Fibroblast of lung (primary cell): ENCODE measurements at regions not wholly inside any gene's neighbourhood (a gene's known extent, or its start where the extent isn't known, plus 50 kb on each side); places are given as distances from the start of the nearest gene placed in this dataset.

ENCODE experiments used
- DNase-seq, 2 donors: peaks; one replicate each; pipeline versions ENCODE4 v3.0.0 to v3.0.0-alpha.2; 2010; ENCODE audit warnings: low read depth in 2 of 2
- H2AFZ ChIP-seq: 2 replicates; pipeline ENCODE4 v1.5.1; 2012; ENCODE audit warnings: low read length, control low read depth, inconsistent platforms
- H3K27ac ChIP-seq: 2 replicates; pipeline ENCODE4 v1.5.1; 2011; ENCODE audit warnings: low read length, control low read depth; ENCODE audit not compliant: insufficient read depth
- H3K27me3 ChIP-seq: 2 replicates; pipeline ENCODE4 v1.5.1; 2011; ENCODE audit warnings: mild to moderate bottlenecking, low read length; ENCODE audit not compliant: control insufficient read depth, insufficient read depth
- H3K36me3 ChIP-seq: 2 replicates; pipeline ENCODE4 v1.5.1; 2011; ENCODE audit warnings: low read length; ENCODE audit not compliant: control insufficient read depth, insufficient read depth
- H3K4me1 ChIP-seq: 2 replicates; pipeline ENCODE4 v1.5.1; 2011; ENCODE audit warnings: low read length; ENCODE audit not compliant: control insufficient read depth, insufficient read depth; ENCODE audit errors: extremely low read depth
- H3K4me2 ChIP-seq: 2 replicates; pipeline ENCODE4 v1.5.1; 2011; ENCODE audit warnings: low read length, control low read depth; ENCODE audit not compliant: insufficient read depth; ENCODE audit errors: extremely low read depth
- H3K4me3 ChIP-seq, 4 experiments: fragments of 200-600 bp in 1 of 4; sonication (generic) in 1 of 4; replicated peaks in 1 of 4; 2 replicates each; pipeline ENCODE4 v1.5.1; 2011 to 2016; ENCODE audit warnings: low read length in 4 of 4, low read depth in 3 of 4, mild to moderate bottlenecking in 3 of 4, control low read depth in 2 of 4, inconsistent platforms in 1 of 4, mixed read lengths in 1 of 4; ENCODE audit not compliant: insufficient read depth in 1 of 4; ENCODE audit errors: control extremely low read depth in 1 of 4
- H3K79me2 ChIP-seq: 2 replicates; pipeline ENCODE4 v1.5.1; 2012; ENCODE audit warnings: mild to moderate bottlenecking, low read length, inconsistent platforms; ENCODE audit not compliant: control insufficient read depth, insufficient read depth
- H3K9ac ChIP-seq: 2 replicates; pipeline ENCODE4 v1.5.1; 2011; ENCODE audit warnings: mild to moderate bottlenecking, low read length, control low read depth; ENCODE audit not compliant: insufficient read depth
- H3K9me3 ChIP-seq: 2 replicates; pipeline ENCODE4 v1.5.1; 2012; ENCODE audit warnings: low read depth, low read length; ENCODE audit not compliant: control insufficient read depth, insufficient read depth
- H4K20me1 ChIP-seq: 2 replicates; pipeline ENCODE4 v1.5.1; 2011; ENCODE audit warnings: low read length; ENCODE audit not compliant: control insufficient read depth, insufficient read depth; ENCODE audit errors: extremely low read depth
- CTCF ChIP-seq, 2 donors: IDR thresholded peaks in 1 of 2; conservative IDR thresholded peaks in 1 of 2; 1 replicate in 1 of 2; 2 replicates in 1 of 2; pipeline ENCODE4 v1.5.1; 2011 to 2012; ENCODE audit warnings: low read length in 2 of 2, control low read depth in 1 of 2, inconsistent platforms in 1 of 2, low read depth in 1 of 2, mild to moderate bottlenecking in 1 of 2
- EZH2 ChIP-seq: IDR thresholded peaks from 2 replicates; pipeline ENCODE4 v1.5.1; 2012; ENCODE audit warnings: low read length, control low read depth, mild to moderate bottlenecking; ENCODE audit errors: missing control alignments

- no peak overlapping the region for H3K9ac ChIP-seq
- TF ChIP-seq EZH2: no peak
- TF ChIP-seq CTCF (conservative IDR thresholded peaks at IDR 0.05 in 1 of 2, IDR thresholded peaks at IDR 0.05 in 1 of 2; ENCODE audit: low read depth in 1 of 2, low read length in 2 of 2): no peak
- no peaks in the 10 kb centered on the region for H3K36me3 ChIP-seq
- no peaks in the 10 kb centered on the region for H3K79me2 ChIP-seq
- peak; percentile 1 to 17 for DNase-seq
- no peaks in the 10 kb centered on the region for H4K20me1 ChIP-seq
- H2AFZ ChIP-seq: no peak overlapping the region
- no peak overlapping the region for H3K4me3 ChIP-seq
- no peaks in the 10 kb centered on the region for H3K27me3 ChIP-seq
- H3K27ac ChIP-seq: no peak overlapping the region
- H3K4me1 ChIP-seq: no peaks in the 10 kb centered on the region
- no peak overlapping the region for H3K4me2 ChIP-seq
- H3K9me3 ChIP-seq: no peaks in the 10 kb centered on the region
Observed at GRCh38 chr22:48089601-48090331, 1327.3 kb downstream of the TBC1D22A start.

- Histone ChIP-seq H2AFZ (no peak overlapping the region), H3K79me2 (no peaks in the 10 kb centered on the region), H3K36me3 (no peaks in the 10 kb centered on the region), H3K9ac (no peak overlapping the region), H3K4me2 (no peak overlapping the region), H3K4me1 (no peaks in the 10 kb centered on the region), H3K27ac (no peak overlapping the region), H3K9me3 (no peaks in the 10 kb centered on the region), H3K4me3 (no peak overlapping the region), H3K27me3 (no peaks in the 10 kb centered on the region), H4K20me1 (no peaks in the 10 kb centered on the region)
- TF ChIP-seq EZH2: no peak
- no peak for TF ChIP-seq CTCF (conservative IDR thresholded peaks at IDR 0.05 in 1 of 2, IDR thresholded peaks at IDR 0.05 in 1 of 2; ENCODE audit: low read depth in 1 of 2, low read length in 2 of 2)
- no peak for DNase-seq
Observed at GRCh38 chr22:48088926-48089536, 1326.6 kb downstream of the TBC1D22A start.

- Histone ChIP-seq H2AFZ (no peak overlapping the region), H3K4me3 (no peak overlapping the region), H3K36me3 (no peaks in the 10 kb centered on the region), H3K9me3 (no peaks in the 10 kb centered on the region), H3K79me2 (no peaks in the 10 kb centered on the region), H3K27ac (no peak overlapping the region), H3K27me3 (no peaks in the 10 kb centered on the region), H3K4me1 (no peaks in the 10 kb centered on the region), H3K9ac (no peak overlapping the region), H3K4me2 (no peak overlapping the region), H4K20me1 (no peaks in the 10 kb centered on the region)
- no peak for DNase-seq
- TF ChIP-seq CTCF (conservative IDR thresholded peaks at IDR 0.05 in 1 of 2, IDR thresholded peaks at IDR 0.05 in 1 of 2; ENCODE audit: low read depth in 1 of 2, low read length in 2 of 2) (no peak), EZH2 (no peak)
Observed at GRCh38 chr22:48088251-48088650, 1325.8 kb downstream of the TBC1D22A start.
